ENCODE measurements at regions not wholly inside any gene's neighbourhood (a gene's known extent, or its start where the extent isn't known, plus 50 kb on each side); places are given as distances from the start of the nearest gene placed in this dataset.

GRCh38 chr3:80601479-80601878, 833.7 kb upstream of the ROBO1 start:
- no peak for DNase-seq

GRCh38 chr3:80592792-80593191, 825.0 kb upstream of the ROBO1 start:
- no peak for DNase-seq

GRCh38 chr3:80586338-80586737, 818.5 kb upstream of the ROBO1 start:
- no peak for DNase-seq

- DNase-seq = no peak
These were observed 812.3 kb upstream of the ROBO1 start for GRCh38 chr3:80580146-80580545.

GRCh38 chr3:80564391-80564790, 796.6 kb upstream of the ROBO1 start:
- no peak for DNase-seq

- no peak for DNase-seq
These were observed 791.9 kb upstream of the ROBO1 start for GRCh38 chr3:80559701-80560100.

GRCh38 chr3:80556763-80557162, 789.0 kb upstream of the ROBO1 start:
- DNase-seq = no peak

- no peak for DNase-seq
These were observed 786.5 kb upstream of the ROBO1 start for GRCh38 chr3:80554304-80554703.

GRCh38 chr3:80553211-80553610, 785.4 kb upstream of the ROBO1 start:
- DNase-seq = no peak

- DNase-seq = no peak
These were observed 782.4 kb upstream of the ROBO1 start for GRCh38 chr3:80550174-80550573.

GRCh38 chr3:80549173-80549572, 781.4 kb upstream of the ROBO1 start:
- DNase-seq = no peak

GRCh38 chr3:80543154-80543553, 775.4 kb upstream of the ROBO1 start:
- no peak for DNase-seq

- DNase-seq = no peak
These were observed 774.7 kb upstream of the ROBO1 start for GRCh38 chr3:80542456-80542855.

GRCh38 chr3:80537680-80538079, 769.9 kb upstream of the ROBO1 start:
- no peak for DNase-seq

- DNase-seq = no peak
These were observed 767.5 kb upstream of the ROBO1 start for GRCh38 chr3:80535286-80535685.

GRCh38 chr3:80533553-80533952, 765.8 kb upstream of the ROBO1 start:
- no peak for DNase-seq

GRCh38 chr3:80526153-80526552, 758.4 kb upstream of the ROBO1 start:
- no peak for DNase-seq

GRCh38 chr3:80521081-80521480, 753.3 kb upstream of the ROBO1 start:
- no peak for DNase-seq

GRCh38 chr3:80519436-80519835, 751.6 kb upstream of the ROBO1 start:
- no peak for DNase-seq

GRCh38 chr3:80496452-80496851, 728.7 kb upstream of the ROBO1 start:
- DNase-seq = no peak

- DNase-seq = no peak
These were observed 724.4 kb upstream of the ROBO1 start for GRCh38 chr3:80492162-80492561.

- DNase-seq = no peak
These were observed 705.2 kb upstream of the ROBO1 start for GRCh38 chr3:80472961-80473360.

- no peak for DNase-seq
These were observed 704.7 kb upstream of the ROBO1 start for GRCh38 chr3:80472459-80472858.

- no peak for DNase-seq
These were observed 702.6 kb upstream of the ROBO1 start for GRCh38 chr3:80470433-80470832.

GRCh38 chr3:80465746-80466145, 697.9 kb upstream of the ROBO1 start:
- no peak for DNase-seq

- DNase-seq = no peak
These were observed 683.6 kb upstream of the ROBO1 start for GRCh38 chr3:80451393-80451792.
